H9 (cell line): ENCODE measurements at regions not wholly inside any gene's neighbourhood (a gene's known extent, or its start where the extent isn't known, plus 50 kb on each side); places are given as distances from the start of the nearest gene placed in this dataset.

Source experiments
- DNase-seq: peaks from one replicate; pipeline ENCODE4 v3.0.0-alpha.2; 2017
- H2AFZ ChIP-seq: one replicate; pipeline ENCODE4 v1.6.1; 2013; ENCODE audit warnings: mild to moderate bottlenecking, low read length, control low read depth, moderate library complexity
- H2AK5ac ChIP-seq: 2 replicates; pipeline ENCODE4 v1.6.1; 2013; ENCODE audit warnings: low read length, control low read depth, mixed read lengths; ENCODE audit not compliant: insufficient read length
- H2BK120ac ChIP-seq: one replicate; pipeline ENCODE4 v1.6.1; 2013; ENCODE audit warnings: low read depth, mild to moderate bottlenecking, low read length, control low read depth, inconsistent platforms; ENCODE audit not compliant: poor library complexity, severe bottlenecking
- H2BK12ac ChIP-seq: 2 replicates; pipeline ENCODE4 v1.6.1; 2013; ENCODE audit warnings: low read length, control low read depth, mixed read lengths, low read depth; ENCODE audit not compliant: insufficient read length
- H2BK15ac ChIP-seq: 2 replicates; pipeline ENCODE4 v1.6.1; 2013; ENCODE audit warnings: low read depth, low read length, control low read depth
- H2BK20ac ChIP-seq: one replicate; pipeline ENCODE4 v1.6.1; 2013; ENCODE audit warnings: low read depth, mild to moderate bottlenecking, low read length, control low read depth, inconsistent platforms; ENCODE audit not compliant: poor library complexity, severe bottlenecking
- H2BK5ac ChIP-seq: 2 replicates; pipeline ENCODE4 v1.6.1; 2013; ENCODE audit warnings: low read length, control low read depth, mixed read lengths; ENCODE audit not compliant: insufficient read length
- H3K14ac ChIP-seq: 2 replicates; pipeline ENCODE4 v1.6.1; 2013; ENCODE audit warnings: low read length, control low read depth; ENCODE audit not compliant: insufficient read depth
- H3K18ac ChIP-seq: 2 replicates; pipeline ENCODE4 v1.6.1; 2013; ENCODE audit warnings: low read depth, mild to moderate bottlenecking, mixed read lengths, low read length, control low read depth; ENCODE audit not compliant: insufficient read length
- H3K23ac ChIP-seq: 2 replicates; pipeline ENCODE4 v1.6.1; 2013; ENCODE audit warnings: low read length, control low read depth, mixed read lengths, low read depth; ENCODE audit not compliant: insufficient read length
- H3K23me2 ChIP-seq: 2 replicates; pipeline ENCODE4 v1.6.1; 2013; ENCODE audit warnings: low read depth, mild to moderate bottlenecking, mixed read lengths, low read length, control low read depth; ENCODE audit not compliant: insufficient read length, poor library complexity, severe bottlenecking
- H3K27ac ChIP-seq: 2 replicates; pipeline ENCODE4 v1.5.1; 2013; ENCODE audit warnings: low read length, control low read depth, mixed read lengths, low read depth; ENCODE audit not compliant: insufficient read length
- H3K27me3 ChIP-seq: 2 replicates; pipeline ENCODE4 v1.6.1; 2013; ENCODE audit warnings: low read length, control low read depth, inconsistent platforms; ENCODE audit not compliant: insufficient read depth
- H3K4ac ChIP-seq: 2 replicates; pipeline ENCODE4 v1.6.1; 2013; ENCODE audit warnings: low read depth, mild to moderate bottlenecking, control low read depth, inconsistent platforms, low read length, moderate library complexity
- H3K4me1 ChIP-seq: 2 replicates; pipeline ENCODE4 v1.6.1; 2013; ENCODE audit warnings: low read length, control low read depth, inconsistent platforms; ENCODE audit not compliant: insufficient read depth
- H3K4me2 ChIP-seq: 2 replicates; pipeline ENCODE4 v1.6.1; 2013; ENCODE audit warnings: low read length, control low read depth, mixed read lengths; ENCODE audit not compliant: insufficient read length, insufficient read depth
- H3K56ac ChIP-seq: 2 replicates; pipeline ENCODE4 v1.6.1; 2013; ENCODE audit warnings: low read depth, mild to moderate bottlenecking, mixed read lengths, low read length, control low read depth; ENCODE audit not compliant: insufficient read length
- H3K79me1 ChIP-seq: 2 replicates; pipeline ENCODE4 v1.6.1; 2013; ENCODE audit warnings: low read depth, mild to moderate bottlenecking, moderate library complexity, low read length, control low read depth, inconsistent platforms; ENCODE audit not compliant: insufficient read depth, poor library complexity, severe bottlenecking
- H3K79me2 ChIP-seq: 2 replicates; pipeline ENCODE4 v1.6.1; 2013; ENCODE audit warnings: low read length, control low read depth, inconsistent platforms; ENCODE audit not compliant: insufficient read depth
- H3K9ac ChIP-seq: 2 replicates; pipeline ENCODE4 v1.6.1; 2013; ENCODE audit warnings: low read length, control low read depth, mixed read lengths; ENCODE audit not compliant: insufficient read length; ENCODE audit errors: extremely low read depth
- H3K9me3 ChIP-seq: one replicate; pipeline ENCODE4 v1.6.1; 2013; ENCODE audit warnings: low read depth, low read length, inconsistent platforms; ENCODE audit not compliant: control insufficient read depth
- H3T11ph ChIP-seq: one replicate; pipeline ENCODE4 v1.6.1; 2013; ENCODE audit warnings: mild to moderate bottlenecking, low read length, control low read depth, inconsistent platforms
- H4K20me1 ChIP-seq: one replicate; pipeline ENCODE4 v1.6.1; 2013; ENCODE audit not compliant: control insufficient read depth, insufficient read length, insufficient read depth
- H4K5ac ChIP-seq: 2 replicates; pipeline ENCODE4 v1.6.1; 2013; ENCODE audit warnings: low read depth, mild to moderate bottlenecking, mixed read lengths, low read length, control low read depth; ENCODE audit not compliant: insufficient read length
- H4K8ac ChIP-seq: replicated peaks from 2 replicates; pipeline ENCODE4 v1.6.1; 2013; ENCODE audit warnings: low read length, control low read depth, mixed read lengths, low read depth; ENCODE audit not compliant: insufficient read length
- H4K91ac ChIP-seq: 2 replicates; pipeline ENCODE4 v1.6.1; 2013; ENCODE audit warnings: low read depth, mild to moderate bottlenecking, moderate library complexity, mixed read lengths, low read length, control low read depth; ENCODE audit not compliant: insufficient read length
- H3K27ac Mint-ChIP-seq, 3 experiments: 2 replicates in 2 of 3; 3 replicates in 1 of 3; pipeline ENCODE4 v1.8.0; 2020 to 2021; ENCODE audit warnings: mixed read lengths in 3 of 3, mild to moderate bottlenecking in 1 of 3, moderate library complexity in 1 of 3
- H3K27me3 Mint-ChIP-seq: 2 replicates; pipeline ENCODE4 v1.8.0; 2021; ENCODE audit warnings: low read depth, mild to moderate bottlenecking, moderate library complexity, mixed read lengths
- H3K36me3 Mint-ChIP-seq, 3 experiments: 2 replicates in 2 of 3; 3 replicates in 1 of 3; pipeline ENCODE4 v1.8.0; 2020 to 2021; ENCODE audit warnings: low read depth in 3 of 3, mixed read lengths in 3 of 3; ENCODE audit not compliant: insufficient read depth in 1 of 3
- H3K4me1 Mint-ChIP-seq, 2 experiments: 2 replicates each; pipeline ENCODE4 v1.8.0; 2020; ENCODE audit warnings: mixed read lengths in 2 of 2
- H3K4me3 Mint-ChIP-seq, 2 experiments: 2 replicates in 1 of 2; 3 replicates in 1 of 2; pipeline ENCODE4 v1.8.0; 2020 to 2021; ENCODE audit warnings: mild to moderate bottlenecking in 2 of 2, mixed read lengths in 2 of 2, moderate library complexity in 1 of 2
- H3K9me3 Mint-ChIP-seq, 2 experiments: 2 replicates in 1 of 2; 3 replicates in 1 of 2; pipeline ENCODE4 v1.8.0; 2020; ENCODE audit warnings: mild to moderate bottlenecking in 2 of 2, mixed read lengths in 2 of 2, moderate library complexity in 1 of 2
- CTCF ChIP-seq: fragments of 200-600 bp; sonication (generic); conservative IDR thresholded peaks from 3 replicates; pipeline ENCODE4 v1.8.0; 2021; ENCODE audit warnings: antibody characterized with exemption, mild to moderate bottlenecking
- WGBS: extraction: QIAGEN DNeasy Blood & Tissue Kit; methylation state at CpG from one replicate; pipeline ENCODE4 v1.1.7; 2013; ENCODE audit warnings: missing lambda C conversion rate, low lambda C conversion rate, mixed read lengths; ENCODE audit not compliant: insufficient read length; ENCODE audit errors: extremely low coverage; 5-methylcytosine and 5-hydroxymethylcytosine counted together

- Histone ChIP-seq H3K79me1 (no peaks in the 10 kb centered on the region), H2AK5ac (no peak overlapping the region), H3K4me1 (peaks cover 2% of the 10 kb centered on the region; the same call in 1 of the 2 replicates), H3T11ph (no peak overlapping the region), H3K27me3 (no peaks in the 10 kb centered on the region), H3K14ac (no peak overlapping the region), H3K9me3 (no peaks in the 10 kb centered on the region), H4K20me1 (no peaks in the 10 kb centered on the region), H3K23me2 (no peaks in the 10 kb centered on the region), H3K56ac (no peak overlapping the region), H3K18ac (no peak overlapping the region), H3K9ac (no peak overlapping the region), H2BK12ac (no peak overlapping the region), H4K5ac (no peak overlapping the region), H3K79me2 (no peaks in the 10 kb centered on the region), H2BK5ac (no peak overlapping the region), H2BK20ac (no peak overlapping the region), H2BK15ac (no peak overlapping the region), H2AFZ (no peak overlapping the region), H3K4ac (no peak overlapping the region), H2BK120ac (no peak overlapping the region), H3K4me2 (no peak overlapping the region), H4K8ac (no peak overlapping the region), H4K91ac (no peak overlapping the region), H3K23ac (no peak overlapping the region), H3K27ac (no peak overlapping the region)
- H3K27me3 Mint-ChIP-seq = no peaks in the 10 kb centered on the region
- H3K9me3 Mint-ChIP-seq = no peaks in the 10 kb centered on the region; a peak in 1 of 5 replicates
- H3K4me3 Mint-ChIP-seq = no peak overlapping the region
- TF ChIP-seq CTCF = no peak
- no CpG with 5 or more reads among the region's 5 CpGs for WGBS
- H3K4me1 Mint-ChIP-seq = peaks cover 22% of the 10 kb centered on the region in 2 experiments
- no peak for DNase-seq
- H3K27ac Mint-ChIP-seq = no peak overlapping the region; a peak in 1 of 7 replicates
- H3K36me3 Mint-ChIP-seq = no peaks in the 10 kb centered on the region
Measured at GRCh38 chr1:194171596-194171995, 985.2 kb upstream of the B3GALT2 start.
